Stimulated activated CD8-positive, alpha-beta memory T cell treated with anti-CD3 and anti-CD28 coated beads, Interleukin-15, amount 100 ng/mL, for 1 hour (primary cell): ENCODE measurements at regions not wholly inside any gene's neighbourhood (a gene's known extent, or its start where the extent isn't known, plus 50 kb on each side); places are given as distances from the start of the nearest gene placed in this dataset.

Source experiments
- DNase-seq: peaks from one replicate; pipeline ENCODE4 v3.0.0-alpha.2; 2020; ENCODE audit warnings: low read depth

DNA sequence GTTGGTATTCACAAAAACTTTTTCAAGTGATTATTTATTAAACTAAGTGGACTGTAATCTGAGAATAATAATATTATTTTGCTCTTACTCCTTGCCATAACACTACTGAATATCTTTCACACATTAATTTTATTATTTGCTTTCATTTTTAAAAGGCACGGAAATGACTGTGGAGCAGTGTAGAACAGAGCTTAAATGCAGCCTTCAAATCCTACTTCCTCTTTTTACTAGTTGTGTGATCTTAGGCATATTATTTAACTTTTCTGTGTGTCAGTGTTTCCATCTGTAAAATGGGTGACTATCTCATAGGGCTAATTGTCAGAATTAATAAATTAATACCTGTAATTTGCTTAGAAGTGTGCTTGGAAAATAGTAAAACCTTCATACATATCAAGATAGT, 55.5 kb upstream of the SLC8A1 start:
- DNase-seq, result no peak

DNA sequence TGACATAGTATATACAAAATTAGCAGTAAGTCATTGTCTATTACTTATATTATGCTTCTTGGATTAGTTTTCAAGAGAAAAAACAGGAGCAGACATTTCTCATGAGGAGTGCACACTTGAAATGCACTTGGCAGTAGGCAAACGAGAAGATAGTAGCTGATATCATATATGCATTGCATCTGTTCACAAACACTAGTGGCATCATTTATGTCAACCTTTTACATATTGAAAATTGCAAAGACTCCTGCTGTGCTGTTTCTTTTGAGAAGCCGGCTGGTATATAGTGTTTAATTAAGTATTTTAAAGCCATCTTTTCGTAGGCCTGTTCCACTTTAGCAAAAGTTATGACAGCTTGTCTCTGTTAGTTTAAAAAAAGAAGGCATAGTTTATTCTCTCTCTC, 58.4 kb upstream of the SLC8A1 start:
- DNase-seq, result no peak

DNA sequence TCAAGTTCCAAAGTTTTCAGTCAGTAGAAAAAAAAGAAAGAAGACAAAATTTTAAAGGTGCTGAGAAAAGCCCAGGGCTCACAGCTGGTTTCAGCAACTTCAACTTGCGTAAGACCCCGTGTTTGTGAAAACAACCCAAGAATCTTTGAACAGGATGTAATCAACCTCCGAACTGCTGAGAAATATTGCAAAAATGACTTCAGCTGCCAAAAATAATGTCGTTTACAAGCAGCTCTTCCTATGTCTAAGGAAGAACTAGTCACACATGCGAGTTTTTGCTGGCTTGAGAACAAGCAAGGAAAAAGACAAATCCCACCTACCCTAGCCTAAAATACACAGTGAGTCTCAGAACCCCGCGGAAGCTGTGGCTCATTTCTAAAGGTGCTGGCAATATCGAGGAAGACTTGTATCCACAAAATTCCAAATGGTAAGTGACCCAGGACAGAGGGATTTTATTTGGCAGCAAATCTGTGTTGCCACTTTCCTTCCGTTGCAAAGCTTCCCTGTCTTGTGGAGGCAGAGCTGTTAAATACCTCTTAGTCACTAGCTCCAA, 59.8 kb upstream of the SLC8A1 start:
- no peak for DNase-seq

DNA sequence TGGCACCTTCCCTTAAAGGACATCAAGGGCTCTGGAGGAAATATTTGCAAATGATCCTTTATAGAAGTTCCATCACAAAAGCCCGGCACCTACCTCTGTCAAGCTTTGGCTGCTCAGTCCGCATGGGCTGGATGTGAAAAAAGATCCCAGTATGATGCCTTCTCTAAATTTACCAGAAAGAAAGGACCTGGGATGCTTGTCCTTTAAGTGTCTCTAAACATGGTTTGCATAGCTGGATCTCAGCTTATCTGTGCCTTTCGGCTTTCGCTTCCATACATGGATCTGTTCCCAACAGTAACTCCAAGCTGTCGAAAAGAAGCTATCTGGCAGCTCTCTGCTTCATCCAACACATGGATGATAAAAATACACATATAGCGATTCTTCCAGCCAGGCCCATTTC, 60.4 kb upstream of the SLC8A1 start:
- DNase-seq, result no peak

DNA sequence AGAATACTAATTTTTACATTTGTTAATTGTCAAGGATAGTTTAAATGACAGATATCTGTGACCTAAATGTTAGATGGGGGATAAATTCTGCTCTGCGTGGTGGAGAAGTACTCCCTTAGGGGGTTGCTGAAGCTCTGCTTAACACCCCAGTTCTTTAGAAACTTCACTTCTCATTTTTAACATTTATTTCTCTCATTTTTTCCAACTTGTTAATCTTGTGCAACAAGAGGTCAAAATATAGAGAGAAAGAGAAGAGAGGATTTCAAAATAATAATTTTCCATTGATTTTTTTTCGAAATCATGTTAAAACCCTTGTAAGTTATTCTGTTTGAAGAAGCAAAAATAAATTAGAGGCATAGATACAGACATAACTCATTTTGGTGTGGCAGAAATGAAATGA, 61.3 kb upstream of the SLC8A1 start:
- DNase-seq, result no peak

DNA sequence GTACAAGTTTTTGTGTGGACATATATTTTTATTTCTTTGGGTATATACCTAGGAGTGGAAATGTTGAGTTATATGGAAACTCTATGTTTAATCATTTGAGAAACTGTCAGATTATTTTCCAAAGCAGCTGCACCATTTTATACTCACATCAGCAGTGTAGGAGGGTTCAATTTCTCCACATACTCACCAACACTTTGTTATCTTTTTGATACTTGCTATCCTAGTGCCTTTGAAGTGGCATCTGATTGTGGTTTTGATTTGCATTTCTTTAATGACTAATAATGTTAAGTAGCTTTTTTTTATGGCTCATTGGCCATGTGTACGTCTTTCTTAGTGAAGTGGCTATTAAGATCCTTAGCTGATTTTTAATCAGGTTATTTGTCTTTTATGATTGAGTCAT, 64.7 kb upstream of the SLC8A1 start:
- DNase-seq, result no peak

DNA sequence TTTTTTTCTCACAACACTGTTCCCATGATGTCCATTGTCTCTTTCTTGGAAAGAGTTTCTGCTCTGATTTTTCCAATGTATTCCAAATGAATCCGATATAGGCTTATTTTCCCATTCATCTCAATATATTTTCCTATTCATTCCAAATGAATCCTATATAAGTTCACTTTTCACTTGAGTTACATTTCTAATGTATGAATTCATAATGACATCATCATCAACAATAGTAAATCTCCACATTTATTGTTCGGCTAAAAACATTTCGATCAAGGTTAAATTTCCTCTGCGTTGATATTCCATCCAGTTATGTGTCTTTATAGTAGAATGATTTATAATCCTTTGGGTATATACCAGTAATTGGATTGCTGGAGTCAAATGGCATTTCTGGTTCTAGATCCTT, 76.7 kb upstream of the SLC8A1 start:
- no peak for DNase-seq

DNA sequence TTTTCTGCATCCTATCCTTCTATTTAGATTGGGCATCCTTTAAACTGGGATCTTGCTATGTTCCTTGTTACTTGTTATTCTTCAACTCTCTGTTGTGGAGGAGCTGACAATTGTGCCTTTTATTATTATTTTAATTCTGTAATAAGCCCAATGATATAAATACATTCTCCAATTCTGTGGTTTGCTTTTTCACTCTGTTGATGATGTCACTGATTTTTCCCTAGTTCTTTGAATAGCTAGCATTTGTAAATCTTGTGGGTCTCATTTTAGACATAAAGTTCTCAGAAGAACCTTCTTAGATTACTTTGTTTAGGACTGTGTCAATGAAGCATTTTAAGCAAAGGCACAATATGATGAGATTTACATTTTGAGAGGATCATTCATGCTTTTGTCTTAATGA, 79.5 kb upstream of the SLC8A1 start:
- no peak for DNase-seq

DNA sequence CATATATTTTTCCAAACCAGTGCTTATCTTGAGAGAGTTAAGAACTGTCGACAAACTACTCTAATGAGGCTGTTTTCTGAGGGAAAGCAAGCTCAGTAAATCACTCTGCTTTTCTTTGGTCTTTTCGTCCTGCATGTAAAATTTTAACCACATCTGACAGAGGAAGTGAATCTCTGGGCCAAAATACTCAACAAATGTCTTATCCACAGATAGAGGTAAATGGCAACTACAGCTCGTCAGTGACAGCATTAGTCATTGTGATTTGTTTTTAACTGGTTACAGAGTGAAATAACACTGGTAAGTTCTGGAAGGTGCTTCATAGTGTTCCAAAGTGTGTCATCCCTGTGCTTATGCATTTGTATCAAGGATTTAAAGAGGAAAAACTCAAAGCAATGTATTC, 82.6 kb upstream of the SLC8A1 start:
- DNase-seq, result no peak

DNA sequence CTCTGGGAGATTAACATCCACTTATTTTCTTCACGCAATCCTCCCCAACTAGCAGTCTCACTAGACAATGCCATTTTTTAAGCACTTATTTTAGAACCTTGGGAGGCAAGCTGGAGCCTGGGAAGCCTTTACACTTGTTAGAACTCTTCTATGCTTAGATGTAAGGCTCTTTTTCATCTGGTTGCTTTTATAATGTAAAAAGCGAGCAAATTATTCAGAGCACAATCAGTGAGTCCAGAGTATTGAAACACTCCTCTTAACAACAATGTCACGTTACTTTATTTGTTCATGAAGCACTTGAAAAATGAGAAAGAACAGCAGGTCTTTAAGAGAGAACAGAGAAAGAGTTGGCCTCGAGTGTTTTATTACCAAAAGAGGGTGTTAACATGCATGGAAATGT, 84.1 kb upstream of the SLC8A1 start:
- no peak for DNase-seq

DNA sequence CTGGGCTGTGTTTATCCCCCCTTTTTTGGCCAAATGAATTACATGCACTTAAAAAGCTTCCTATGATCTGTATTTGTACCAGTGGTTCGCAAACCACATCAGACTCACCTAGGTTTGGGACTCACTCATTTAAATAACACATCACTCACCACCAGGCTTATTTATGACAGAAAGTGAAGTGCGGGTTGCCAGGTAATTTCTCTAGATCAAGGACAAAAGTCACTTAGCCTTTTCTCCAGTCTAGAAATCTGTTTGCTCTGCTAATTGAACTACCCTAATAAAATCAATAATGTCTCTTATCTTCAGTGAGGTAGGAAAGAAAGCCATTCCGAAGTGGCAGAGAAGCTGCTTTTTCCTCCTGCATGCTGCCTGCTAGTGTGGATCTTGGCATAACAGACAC, 88.1 kb upstream of the SLC8A1 start:
- DNase-seq, result no peak

DNA sequence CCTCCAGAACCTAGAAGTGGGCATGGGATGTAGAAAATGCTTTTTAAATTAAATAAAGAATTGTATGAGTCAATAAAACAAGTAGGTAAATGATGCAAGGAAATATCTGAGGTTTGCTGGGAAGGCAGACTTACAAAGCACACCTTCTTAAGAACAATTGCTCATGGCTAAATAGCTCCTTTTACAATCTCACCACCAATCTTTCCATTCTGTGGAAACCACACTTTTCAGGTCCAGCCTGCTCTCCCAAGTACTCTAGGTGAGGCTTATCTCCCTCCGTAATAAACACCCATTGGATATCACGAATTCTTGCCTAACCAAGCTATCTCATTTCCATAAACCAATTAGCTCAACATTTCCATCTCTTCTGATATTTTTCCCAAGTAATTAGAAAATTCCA, 91.5 kb upstream of the SLC8A1 start:
- no peak for DNase-seq

DNA sequence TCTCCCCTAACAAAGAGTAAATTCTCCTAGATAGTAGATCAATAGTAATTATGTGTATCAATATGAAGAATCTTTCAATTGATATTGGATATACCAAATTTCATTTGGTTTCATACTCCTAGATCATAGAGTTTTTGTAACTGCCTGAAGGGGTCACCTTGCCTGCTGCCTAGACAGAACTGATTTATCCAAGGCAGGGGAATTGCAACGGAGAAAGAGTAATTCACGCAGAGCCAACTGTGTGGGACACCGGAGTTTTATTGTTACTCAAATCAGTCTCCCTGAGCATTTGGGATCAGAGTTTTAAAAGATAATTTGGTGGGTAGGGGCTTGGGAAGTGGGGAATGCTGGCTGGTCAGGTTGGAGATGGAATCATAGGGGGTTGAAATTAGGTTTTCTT, 92.2 kb upstream of the SLC8A1 start:
- DNase-seq, result no peak

DNA sequence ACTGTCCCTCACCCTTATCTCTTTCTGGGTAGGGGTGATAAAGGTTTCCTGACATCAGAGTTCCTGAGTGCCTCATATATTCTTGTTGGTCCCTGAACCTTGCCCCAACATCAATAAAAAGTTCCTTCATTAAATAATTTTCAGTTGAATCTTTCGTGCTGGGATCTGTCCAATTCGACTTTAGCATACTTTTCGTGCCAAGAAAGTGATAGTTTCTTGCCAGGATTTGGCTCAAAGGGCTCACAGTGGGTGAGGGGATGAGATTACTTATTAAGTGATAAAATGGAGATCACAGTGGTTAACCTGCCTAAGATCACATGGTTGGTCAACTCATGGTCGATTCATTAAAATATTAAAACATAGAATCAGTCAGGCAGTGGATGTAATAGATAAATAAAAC, 93.8 kb upstream of the SLC8A1 start:
- DNase-seq, result no peak

DNA sequence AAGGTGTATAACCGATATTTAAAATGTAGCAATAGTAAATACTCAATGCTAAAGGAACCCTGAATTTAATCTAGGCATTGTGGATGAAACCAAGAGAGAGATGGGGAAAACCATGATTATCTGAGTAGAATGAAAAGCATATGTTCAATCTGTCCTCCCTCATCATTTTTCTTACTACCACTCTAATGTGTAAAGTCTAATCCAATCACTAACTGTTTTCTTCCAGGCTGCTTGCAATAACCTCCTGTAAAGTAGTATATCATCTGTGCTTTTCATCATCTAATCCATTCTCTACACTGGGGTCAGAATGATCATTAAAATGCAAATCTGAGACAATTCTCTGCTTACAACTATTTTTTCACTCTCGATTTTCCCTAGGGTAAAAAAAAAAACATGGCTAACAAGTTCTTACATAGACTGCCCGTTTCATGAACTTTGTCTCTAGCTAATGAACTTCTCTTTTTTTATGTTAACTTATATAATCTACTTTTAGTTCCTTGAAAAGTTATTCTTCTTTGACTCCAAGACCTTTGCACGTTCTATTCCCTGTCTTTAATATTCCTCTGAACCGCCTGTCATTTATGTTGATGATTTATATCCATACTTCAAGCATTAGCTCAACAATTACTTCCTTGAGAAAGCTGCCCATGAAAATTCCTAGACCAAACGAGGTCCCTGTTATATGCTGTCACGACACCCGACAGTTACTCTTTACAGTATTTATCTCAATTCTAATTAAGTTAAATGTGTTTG, 94.7 kb upstream of the SLC8A1 start:
- no peak for DNase-seq

DNA sequence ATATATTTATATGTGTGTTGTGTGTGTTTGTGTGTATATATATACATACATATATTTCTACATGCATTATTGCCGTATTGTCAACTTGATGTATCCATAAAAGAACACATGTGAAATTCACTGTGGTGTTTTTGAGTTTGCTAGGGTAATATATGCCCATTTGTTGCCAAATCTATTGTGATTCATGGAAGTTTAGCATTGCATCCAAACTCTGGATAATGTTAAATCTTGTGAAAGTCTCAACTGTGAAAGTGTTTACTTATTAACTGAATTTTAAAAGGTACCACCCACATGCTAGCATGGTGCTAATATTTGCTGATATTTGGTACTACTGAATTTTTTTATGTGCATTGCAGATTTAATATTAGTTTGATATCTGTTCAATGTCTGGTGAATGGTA, 96.6 kb upstream of the SLC8A1 start:
- no peak for DNase-seq

DNA sequence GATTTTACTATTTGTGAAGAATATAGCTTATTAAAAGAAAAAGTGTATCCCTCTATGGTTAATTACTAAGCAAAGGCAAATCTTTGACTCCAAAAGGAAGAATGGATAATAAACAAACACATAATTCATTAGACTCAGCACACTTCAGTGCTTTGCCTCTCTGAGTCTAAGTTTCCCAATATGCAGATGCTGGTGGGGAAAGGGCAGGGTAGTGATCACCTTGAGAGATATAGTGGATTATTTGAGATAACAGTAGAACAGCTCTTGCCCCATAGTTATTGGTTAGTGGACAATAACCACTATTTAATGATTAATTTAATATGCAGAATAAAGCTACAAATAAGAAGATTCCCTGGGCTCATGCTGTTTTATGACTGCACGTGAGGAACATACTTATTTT, 98.2 kb upstream of the SLC8A1 start:
- DNase-seq, result no peak

DNA sequence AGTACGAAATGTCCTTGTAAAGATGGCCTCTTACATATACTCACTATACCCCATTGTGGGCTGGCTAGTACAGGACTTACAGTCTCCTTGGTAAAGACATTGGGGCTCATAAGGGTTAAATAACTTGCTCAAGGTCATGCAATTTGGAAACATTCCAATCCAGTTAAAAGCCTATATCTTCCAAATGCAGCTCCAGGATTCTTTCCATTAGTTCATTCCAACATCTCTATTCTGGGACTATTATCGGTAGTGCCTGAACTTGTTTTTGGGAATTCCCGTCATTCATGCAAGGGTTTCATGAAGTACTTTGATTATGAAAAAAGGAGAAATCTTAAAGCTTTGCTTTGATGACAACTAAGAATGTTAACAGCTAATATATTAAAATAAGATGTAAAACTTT, 99.2 kb upstream of the SLC8A1 start:
- DNase-seq, result no peak

DNA sequence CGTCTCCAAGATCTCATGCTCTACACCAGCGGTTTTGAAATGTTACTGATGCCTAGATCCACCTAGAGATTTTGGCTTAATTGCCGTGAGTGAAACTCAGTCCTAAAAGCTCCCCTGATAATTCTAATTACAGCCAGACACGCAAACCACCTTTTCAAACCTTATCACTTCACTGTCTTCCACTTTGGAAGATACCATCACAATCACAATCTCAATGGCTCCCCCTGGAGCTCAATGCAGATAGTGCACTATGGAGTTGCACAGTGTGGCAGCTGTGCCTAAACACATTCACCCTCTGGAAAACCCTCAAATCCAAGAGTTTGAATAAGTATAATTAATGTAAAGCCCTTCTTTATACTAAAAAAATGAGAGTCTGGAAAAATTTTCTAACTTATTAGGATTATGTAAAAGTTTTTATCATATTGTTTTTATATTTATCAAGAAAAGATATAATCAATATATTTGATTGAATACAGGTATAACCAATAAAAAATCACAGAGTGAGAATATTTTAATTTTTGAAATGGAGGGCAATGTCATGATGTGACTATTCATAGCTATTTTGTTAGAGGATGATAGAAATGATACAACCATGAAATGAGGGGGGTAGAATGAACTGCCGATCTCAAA, 102.9 kb upstream of the SLC8A1 start:
- DNase-seq, result no peak

DNA sequence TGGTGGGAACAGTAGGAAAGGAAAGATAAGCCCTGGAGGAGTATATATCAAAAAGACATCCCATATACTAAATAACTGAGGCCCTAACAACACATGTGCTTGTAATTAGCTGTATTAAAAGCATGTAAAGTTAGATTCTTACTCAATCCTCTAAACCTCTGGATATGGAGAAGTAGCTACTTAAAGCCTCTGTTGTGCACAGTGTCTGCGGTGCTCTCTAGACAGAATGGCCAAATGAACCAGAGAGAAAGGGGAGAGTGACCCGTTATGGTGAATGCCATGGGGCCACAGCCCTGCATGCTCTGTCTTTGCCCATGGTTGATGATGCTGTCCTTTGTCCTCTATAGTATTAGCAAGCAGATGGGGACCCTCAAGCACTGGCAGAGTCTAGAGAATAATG, 104.4 kb upstream of the SLC8A1 start:
- DNase-seq, result no peak

DNA sequence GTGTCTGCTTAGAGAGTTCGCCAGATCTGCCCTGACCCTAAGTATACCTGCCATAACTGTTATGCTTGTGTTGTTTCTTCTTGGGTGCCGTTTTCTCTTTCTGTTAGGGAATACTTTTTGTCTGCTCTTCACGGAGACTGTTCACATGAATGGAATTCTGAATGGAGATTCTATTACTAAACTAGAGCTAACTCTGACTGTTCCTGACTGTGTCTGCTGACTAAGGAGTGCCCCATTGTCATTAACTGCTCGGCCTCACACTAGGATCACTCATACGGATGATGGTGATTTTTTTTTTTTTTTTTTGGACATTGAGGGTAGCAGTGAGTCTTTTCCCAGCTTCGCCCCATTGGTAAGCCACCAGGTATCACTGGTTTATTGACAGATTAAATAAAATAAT, 104.8 kb upstream of the SLC8A1 start:
- DNase-seq, result no peak

DNA sequence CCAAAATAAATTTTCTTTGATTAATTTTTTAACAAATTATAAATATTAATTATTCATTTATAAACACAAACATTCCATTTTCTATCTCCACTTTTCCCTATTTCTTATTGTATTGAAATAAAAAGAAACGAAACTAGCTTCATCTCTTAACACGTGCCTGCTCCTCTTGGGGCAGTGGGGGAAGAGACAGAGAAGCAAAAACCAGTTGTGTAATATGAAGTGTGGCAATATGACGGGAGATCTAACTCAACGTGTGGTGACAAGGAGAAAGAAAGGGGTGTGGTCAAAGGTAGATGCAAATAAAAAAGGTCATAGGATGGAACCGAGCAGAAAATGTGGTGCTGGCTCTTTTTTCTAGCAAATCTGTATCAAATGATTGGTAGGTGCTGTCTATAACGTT, 106.9 kb upstream of the SLC8A1 start:
- DNase-seq, result no peak

DNA sequence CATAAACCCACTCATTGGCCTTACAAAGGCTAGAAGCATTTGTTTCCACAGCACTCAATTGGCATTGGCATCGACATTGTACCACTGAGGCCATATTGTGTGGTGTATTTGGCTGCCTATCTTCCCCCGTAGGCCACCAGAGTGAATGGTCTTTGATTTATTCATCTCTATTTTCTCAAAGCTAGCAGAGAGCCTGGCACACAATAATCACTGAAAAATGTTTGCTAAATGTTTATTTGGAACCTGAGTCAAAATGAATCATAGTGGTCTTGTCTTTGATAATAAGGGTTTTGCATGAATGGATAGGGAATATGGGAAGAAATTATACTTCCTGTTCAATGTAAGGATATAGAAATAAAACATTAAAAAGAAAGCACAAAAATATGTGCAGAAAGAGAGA, 107.3 kb upstream of the SLC8A1 start:
- no peak for DNase-seq

DNA sequence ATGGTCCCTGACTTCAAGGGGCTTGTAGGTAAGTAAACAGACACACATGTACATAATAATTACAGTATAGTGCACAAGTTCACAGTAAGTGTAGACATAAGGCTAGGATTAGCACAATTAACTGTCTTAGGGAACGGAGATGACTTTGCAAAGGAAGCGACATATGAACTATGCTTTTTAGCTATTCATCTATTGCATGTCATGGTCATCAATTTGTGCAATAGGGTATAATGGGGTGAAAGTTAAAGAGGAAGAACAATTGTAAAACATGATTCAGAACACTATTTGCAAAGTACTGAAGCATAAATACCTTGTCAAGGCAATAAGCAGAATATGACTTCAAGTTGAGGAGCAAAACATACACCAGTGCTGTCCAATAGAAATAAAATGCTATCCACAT, 112.3 kb upstream of the SLC8A1 start:
- no peak for DNase-seq
